Activated CD8-positive, alpha-beta memory T cell treated with anti-CD3 and anti-CD28 coated beads, Interleukin-2, amount 50 U/mL, for 24 hours (primary cell): ENCODE measurements at regions not wholly inside any gene's neighbourhood (a gene's known extent, or its start where the extent isn't known, plus 50 kb on each side); places are given as distances from the start of the nearest gene placed in this dataset.
"Not testable (repeated sequence)": the region's sequence is repeated elsewhere in the genome, so short reads cannot be mapped to it uniquely, and the experiment has no call there.

ENCODE experiments used
- DNase-seq: peaks from one replicate; pipeline ENCODE4 v3.0.0-alpha.2; 2020; ENCODE audit errors: extremely low read depth

DNA sequence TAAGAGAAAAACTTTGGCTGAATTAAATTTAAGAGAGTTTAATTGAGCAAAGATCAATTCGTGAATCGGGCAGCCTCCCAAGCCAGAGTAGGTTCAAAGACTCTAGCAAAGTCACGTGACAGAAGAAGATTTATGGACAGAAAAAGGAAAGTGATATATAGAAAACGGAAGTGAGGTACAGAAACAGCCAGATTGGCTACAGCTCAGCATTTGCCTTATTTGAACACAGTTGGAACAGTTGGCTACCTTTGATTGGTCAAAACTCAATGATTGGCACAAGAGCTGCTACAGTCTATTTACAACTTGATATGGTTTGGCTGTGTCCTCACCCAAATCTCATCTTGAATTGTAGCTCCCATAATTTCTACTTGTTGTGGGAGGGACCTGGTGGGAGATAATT, 102.6 kb downstream of the PLG start:
- no peak for DNase-seq

DNA sequence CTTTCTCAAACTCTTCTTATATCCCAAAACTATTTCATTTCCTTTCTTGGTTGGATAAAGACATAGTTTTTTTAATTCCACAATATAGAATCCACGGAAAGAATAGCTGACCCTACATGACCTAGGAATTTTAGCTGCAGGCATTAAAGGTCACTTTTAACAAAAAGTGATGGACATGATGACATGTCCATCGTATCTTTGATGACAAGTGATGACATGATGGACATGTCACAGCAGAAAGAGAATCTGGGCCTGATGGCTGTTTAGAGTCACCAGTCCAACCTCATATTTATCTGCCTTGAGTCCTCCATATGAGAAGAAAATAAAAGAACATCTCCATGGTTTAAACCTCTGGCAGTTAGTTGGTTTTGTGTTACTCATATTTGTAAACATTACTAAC, 106.2 kb downstream of the PLG start:
- DNase-seq, result no peak

DNA sequence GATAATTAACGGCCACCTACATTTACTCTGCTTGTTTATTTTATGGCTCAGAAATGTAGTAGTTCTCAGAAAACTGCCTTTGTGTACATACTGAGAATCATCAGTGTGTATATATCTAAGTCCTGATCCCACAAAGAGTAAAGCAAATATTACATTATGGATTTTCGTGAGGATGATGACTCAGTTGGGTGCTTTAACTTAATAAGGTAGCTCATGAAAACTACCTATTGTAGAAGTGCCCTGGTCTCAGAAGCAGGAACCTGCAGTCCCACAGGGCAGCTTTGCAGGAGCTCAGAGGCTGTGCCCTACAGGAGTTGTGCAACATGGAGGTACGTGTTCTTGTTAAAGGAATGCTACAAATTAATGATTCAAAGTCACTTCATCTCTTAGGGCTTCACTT, 108.2 kb downstream of the PLG start:
- DNase-seq, result no peak

DNA sequence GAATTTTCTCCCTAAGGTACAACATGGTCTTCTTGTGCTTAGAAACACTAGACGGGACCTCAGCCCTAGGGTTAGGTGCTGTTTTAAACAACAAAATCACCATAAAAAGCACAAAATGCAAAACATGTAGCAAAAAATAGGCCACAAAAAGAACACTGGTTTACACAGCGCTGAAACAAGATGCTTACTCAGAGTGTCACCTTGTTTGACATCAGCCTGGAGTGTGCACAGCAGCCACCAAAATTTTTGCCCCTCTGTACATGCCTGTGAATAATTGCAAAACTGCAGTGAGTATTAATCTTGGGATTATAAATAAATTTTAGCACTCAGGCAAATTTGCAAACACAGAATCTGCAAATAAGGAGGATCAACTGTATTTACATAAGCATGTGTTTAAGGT, 110.1 kb downstream of the PLG start:
- DNase-seq, result no peak

DNA sequence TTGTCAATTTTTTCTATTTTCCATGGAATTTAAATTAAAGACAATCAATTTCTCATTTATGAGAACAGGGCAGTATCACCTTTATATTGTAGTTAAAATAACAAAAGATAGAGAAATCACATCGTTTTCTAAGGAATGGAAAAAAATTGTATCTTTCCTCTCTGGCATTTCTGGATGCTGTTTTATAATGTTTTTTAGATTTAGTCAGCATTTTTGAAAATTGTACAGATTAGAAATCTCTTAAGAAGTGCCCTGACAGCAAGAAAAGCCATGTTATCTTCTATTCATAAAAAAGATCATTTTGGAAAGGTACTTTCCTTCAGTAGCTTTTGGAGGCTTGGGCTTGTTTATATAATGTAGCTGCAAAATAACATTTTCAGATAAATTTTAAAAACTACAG, 116.9 kb downstream of the PLG start:
- DNase-seq, result no peak

DNA sequence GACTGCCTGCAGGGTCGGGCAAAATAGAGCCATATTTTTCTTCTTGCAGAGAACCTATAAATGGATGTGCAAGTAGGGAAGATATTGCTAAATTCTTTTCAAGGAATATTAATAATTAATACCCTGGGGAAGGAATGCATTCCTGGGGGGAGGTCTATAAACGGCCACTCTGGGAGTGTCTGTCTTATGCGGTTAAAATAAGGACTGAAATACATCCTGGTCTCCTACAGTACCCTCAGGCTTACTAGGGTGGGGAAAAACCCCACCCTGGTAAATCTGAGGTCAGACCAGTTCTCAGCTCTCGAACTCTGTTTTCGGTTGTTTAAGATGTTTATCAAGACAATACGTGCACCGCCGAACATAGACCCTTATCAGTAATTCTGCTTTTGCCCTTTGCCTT, 118.6 kb downstream of the PLG start:
- not testable (repeated sequence) for DNase-seq

DNA sequence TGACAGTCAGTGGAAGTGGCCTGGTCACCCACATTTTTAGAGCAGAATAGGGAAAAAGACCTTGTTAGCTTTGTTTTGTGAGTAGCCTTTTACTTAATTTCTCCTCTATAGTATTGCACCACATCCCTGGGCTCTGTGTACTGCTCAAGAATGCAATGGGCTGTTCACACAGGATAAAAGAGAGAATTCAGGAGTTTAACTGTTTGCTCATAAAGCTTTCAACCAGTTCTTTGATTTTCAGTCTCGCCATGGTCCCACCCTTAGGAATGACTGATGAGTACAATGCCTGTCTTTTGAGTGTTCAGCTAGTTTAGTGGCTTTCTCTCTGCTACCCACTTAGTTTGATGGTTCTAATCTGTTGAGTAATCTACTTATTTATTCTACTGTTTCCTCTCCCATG, 129.7 kb downstream of the PLG start:
- no peak for DNase-seq

DNA sequence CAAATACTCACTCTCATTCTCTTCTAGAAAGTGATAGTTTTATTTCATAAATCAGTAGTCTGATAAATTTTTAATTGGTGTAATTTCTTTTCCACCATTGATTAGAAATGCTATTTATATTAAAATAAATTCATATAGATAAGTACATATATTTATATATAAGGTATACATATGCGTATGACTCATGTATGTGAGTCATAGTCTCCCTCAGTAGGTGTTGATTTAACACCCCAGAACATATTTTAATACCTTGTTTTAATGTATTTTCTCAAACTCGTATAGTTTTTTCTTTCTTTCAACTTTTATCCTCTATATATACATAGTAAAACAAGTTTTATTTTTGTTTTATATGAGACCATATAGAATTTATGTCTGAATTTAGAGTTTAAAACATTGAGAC, 130.4 kb downstream of the PLG start:
- no peak for DNase-seq

DNA sequence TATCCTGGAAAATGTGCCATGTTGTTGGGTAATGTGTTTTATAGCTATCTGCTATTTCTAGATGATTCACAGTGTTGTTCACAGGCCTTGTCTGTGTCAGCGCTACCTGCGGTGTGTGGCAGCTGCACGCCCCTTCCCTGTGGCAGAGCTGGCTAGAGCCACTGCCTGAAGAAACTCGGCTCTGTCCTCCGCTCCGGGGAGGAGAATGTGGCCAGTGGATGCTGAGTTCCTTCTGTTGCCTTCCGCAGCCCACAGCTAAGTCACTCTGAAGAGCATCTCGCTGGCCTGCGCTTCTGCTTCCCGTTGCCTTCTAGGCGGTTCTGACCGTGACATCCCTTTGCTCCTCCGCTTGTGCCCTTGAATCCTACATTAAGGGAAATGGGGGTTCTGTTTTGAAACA, 135.1 kb downstream of the PLG start:
- DNase-seq, result no peak

DNA sequence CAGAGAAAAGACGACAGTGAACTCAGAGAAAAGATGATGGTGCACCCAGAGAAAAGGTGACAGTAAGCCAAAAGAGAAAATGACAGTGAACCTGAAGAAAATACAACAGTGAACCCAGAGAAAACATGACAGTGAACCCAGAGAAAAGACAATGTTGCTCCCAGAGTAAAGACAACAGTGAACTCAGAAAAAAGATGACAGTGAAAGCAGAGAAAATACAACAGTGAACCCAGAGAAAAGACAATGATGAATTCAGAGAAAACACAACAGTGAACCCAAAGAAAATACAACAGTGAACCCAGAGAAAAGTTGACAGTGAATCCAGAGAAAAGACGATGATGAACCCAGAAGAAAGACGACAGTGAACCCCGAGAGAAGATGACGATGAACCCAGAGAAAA, 140.5 kb upstream of the MAP3K4 start:
- DNase-seq, result no peak

DNA sequence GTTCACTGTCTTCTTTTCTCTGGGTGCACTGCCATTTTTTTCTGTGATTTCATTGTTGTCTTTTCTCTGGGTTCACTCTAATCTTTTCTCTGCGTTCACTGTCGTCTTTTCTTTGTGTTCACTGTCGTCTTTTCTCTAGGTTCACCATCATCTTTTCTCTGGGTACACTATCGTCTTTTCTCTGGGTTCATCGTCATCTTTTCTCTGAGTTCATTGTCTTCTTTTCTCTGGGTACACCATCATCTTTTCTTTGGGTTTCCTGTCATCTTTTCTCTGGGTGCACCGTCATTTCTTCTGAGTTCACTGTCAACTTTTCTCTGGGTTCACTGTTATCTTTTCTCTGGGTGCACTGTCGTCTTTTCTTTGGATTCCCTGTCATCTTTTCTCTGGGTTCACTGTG, 137.6 kb upstream of the MAP3K4 start:
- no peak for DNase-seq

DNA sequence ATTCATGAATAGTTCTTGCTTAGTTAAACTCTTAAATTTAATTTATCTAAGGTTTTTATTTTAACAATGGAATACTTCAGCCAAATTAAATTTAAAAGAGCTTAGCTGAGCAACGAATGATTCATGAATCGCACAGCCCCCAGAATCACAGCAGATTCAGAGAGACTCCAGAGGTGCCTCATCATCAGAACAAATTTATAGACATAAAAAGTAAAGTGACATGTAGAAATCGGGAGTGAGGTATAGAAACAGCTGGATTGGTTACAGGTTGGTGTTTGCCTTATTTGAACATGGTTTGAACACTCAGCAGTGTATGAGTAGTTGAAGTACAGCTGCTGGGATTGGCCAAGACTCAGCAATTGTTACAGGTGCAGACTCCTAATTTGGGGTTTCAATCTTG, 132.7 kb upstream of the MAP3K4 start:
- DNase-seq, result no peak

DNA sequence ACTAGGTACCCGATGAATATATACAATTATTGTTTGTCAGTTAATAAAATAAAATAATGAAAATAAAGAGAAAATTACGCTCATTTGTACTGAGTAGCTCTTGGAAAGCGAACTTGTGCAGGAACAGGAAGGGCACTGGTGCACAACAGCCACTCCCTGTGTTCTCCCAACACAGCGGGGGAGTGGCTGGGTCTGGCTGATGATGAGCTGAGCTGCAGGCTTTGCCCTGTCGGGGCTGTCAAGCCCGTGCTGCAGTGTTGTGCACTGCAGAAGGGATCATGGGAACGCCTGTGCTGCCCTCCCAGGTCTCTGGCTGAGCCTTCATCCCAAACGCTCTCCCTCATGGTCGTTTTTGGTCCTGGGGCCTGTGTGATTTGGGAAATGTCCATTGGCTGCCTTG, 131.7 kb upstream of the MAP3K4 start:
- DNase-seq, result no peak

DNA sequence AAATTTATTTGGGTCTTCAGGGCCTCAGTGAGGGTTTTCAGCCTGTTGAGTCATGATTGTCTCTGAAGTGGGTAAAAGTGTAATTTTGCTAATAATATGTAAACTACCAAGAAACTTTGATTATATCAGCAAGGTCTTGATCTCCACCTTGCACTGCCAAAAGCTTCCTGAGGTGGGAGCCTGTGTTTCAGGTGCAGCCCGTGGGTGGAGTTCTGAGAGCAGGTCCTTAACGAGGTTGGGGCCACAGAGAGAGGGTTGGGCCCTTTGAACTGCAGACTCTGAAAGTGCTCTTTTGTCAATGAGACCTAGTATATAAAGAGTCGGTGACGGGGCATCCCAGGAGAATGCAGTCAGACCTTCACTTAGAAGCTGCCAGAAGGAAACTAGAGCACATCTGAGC, 129.7 kb upstream of the MAP3K4 start:
- DNase-seq, result no peak

DNA sequence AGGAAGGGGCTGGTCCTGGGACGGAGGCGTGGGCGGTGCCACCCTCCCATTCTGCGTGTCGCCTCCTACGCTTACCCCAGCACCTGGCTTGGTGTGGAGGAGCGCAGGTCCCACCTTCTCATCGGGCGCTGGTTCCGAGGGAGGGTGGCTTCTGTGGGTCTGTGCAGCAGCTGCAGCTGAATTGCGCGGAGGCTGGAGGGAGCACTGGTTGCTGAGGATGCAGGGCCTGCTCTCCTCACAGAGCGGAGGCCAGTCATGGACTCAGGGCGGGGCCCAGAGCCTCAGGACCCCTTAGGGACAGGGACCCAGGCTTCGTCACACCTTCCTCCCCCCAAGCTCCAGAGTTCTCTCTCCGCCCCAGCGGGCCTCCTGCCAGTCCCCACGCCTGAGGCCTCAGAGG, 127.8 kb upstream of the MAP3K4 start:
- no peak for DNase-seq

DNA sequence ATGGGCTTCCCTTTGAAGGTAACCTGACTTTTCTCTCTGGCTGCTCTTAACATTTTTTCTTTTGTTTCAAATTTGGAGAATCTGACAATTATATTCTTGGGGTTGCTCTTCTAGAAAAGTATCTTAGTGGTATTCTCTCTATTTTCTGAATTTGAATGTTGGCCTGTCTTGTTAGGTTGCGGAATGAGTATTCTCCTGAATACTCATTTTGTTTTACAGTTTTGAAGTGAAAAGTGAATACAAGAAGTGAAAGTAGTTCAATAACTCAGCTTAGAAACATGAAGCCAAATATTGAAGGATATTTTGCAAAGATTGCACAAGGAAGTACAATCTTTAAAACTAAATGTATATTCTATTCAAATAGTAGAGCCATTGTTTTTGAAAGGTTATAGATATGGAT, 120.2 kb upstream of the MAP3K4 start:
- no peak for DNase-seq

DNA sequence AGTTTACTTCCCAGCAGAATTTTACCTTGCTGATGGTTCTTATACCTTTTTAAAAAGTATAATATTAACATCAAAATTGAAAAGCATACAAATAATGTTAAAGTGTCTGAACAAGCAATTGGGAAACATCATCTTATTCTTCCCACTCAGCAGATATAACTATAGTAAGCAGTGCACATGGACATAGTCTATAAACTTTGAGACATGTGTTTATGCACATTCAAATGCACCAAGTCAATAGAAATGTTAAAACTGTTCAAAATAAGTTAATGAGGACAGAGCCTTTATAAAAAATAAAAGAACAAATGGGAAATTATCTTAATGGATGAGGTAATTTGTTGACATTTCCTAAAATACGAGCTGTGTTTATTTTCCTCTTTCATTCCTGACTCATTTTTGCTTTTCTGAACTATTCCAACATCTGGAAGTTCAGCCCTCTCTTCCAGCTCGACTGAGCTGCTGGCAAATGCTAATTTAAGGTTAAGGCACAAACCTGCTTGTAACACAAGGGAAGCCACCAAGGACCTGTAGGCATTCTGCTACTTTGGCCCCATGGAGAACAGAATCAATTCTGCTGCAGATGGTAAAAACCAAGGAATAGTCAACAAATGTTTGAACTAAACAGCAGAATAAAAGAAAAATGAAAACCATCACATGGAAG, 110.3 kb upstream of the MAP3K4 start:
- no peak for DNase-seq

DNA sequence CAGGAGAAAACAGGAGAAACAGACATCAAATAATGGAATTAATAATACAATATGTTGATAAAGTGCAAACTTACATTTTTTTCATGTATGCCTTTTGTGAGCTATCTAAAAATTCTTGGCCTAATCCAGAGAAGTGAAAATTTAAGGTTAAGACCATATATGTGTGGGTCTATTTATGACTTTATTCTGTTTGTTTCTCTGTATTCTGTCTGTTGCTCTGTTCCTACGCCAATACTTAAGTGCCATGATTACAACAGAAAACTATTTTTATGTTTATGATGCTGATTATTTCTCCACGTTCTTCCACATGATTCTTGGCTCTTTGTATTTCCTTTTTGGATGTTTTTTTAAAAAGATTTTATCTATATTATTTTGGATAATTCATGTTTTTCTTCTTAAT, 109.6 kb upstream of the MAP3K4 start:
- DNase-seq, result no peak

DNA sequence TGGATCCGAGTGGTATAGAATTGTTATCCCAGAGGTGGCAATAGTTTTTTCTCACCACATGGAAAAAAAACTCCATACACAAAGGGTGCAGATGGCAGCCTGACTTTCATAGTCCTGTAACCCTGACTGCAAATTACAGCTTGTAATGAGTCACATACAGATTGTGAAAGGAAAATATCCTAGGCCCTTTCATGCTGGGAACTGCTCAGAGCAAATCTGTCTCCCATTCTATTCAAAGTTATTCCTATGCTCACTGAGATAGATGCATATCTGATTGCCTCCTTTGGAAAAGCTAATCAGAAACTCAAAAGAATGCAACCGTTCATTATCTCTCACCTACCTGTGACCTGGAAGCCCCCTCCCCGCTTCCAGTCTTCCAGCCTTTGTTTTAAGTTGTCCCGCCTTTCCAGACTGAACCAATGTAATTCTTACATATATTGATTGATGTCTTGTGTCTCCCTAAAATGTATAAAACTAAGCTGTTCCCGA, 108.7 kb upstream of the MAP3K4 start:
- DNase-seq, result no peak

DNA sequence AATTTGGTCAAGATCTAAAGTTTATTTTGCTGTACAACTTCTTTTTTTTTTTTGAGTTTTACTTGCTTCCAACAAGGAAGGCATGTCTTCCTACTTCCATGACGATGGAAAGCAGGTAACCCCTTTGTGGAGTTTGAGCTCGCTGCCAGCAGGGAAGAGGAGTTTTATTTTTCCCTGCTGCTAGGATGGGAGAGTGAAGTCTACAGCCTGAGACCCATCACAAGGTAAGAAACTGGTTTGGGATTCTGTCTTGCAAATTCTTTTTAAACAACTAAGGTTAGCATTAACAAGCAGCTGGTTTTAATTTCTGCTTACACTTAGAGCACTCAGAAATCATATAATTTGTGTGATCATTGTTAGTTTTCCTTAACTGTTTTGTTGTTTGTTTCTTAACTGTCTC, 108.0 kb upstream of the MAP3K4 start:
- DNase-seq, result no peak

DNA sequence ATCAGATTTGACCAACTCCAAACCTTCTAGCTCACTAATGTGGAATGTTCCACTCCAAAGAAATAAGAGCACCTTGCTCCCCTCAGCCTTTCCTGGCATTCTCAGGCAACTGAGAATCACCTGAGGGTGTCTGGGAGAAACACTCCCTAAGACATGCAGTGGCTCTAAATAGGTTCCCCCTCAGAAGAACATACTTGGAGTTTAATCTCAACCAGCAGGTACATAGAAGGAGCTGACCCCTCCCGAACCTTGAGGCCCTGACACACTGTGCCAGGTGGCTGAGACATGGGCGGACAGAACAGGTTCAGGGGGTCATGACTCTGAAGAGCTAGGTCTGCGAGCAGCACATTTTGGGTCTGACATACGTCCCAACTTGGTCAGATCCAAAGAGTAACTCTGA, 107.6 kb upstream of the MAP3K4 start:
- no peak for DNase-seq

DNA sequence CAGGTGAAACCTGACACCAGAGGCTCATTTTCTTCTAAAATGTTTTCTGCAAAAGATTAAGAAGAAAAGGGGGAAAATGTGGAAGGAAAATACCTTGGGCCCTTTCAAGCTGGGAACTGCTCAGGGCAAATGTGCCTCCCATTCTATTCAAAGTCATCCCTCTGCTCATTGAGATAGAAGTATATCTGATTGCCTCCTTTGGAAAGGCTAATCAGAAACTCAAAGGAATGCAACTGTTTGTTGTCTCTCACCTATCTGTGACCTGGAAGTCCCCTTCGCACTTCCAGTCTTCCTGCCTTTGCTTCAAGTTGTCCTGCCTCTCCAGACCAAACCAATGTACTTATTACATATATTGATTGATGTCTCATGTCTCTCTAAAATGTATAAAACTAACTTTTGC, 102.4 kb upstream of the MAP3K4 start:
- not testable (repeated sequence) for DNase-seq

DNA sequence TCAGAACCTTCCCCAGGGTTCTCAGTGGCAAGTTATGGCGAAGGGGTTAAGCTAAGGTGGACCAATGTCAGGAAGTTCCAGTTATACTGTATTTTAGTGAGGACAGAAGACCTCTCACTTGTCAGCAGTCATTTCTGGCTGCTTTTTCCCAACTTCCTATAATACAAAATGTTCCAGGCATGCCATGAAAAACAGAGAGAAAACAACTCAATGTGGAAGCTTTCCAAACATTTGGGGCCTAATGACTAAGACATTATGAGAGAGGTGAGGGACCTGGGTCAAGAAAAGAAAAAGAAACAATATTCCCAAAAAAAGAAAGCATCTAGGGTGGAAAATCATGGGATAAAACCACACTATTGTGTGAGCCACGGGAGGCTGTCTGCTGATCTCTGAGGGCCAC, 99.9 kb upstream of the MAP3K4 start:
- no peak for DNase-seq

DNA sequence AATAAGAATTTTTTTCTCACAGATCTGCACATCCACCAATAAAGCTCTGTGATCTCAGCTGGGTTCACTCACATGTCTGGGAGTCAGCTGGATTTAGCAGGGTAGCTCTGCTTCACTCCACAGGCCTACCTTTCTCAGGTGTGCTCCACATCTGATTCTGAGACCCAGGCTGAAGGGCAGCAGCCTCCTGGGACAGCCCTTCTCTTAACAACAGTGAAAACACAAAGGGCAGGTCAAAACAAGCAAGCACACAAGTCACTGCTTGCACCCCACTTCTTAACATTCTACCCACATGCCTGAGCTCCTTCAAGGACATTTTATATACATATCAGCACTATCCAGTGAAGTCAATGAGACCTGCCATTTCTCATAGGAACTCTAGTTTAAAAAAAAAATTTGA, 96.0 kb upstream of the MAP3K4 start:
- no peak for DNase-seq
